ENCODE measurements at regions not wholly inside any gene's neighbourhood (a gene's known extent, or its start where the extent isn't known, plus 50 kb on each side); places are given as distances from the start of the nearest gene placed in this dataset.
A peak's percentile ranks its signal among the peaks of the same experiment; 100 is the strongest.

- H3K4me3 Mint-ChIP-seq, result no peak overlapping the region
- no peak for TF ChIP-seq CTCF (IDR thresholded peaks at IDR 0.05)
- H3K36me3 Mint-ChIP-seq (ENCODE audit: low read depth), result no peaks in the 10 kb centered on the region
- no peaks in the 10 kb centered on the region for H3K9me3 Mint-ChIP-seq
- H3K27me3 Mint-ChIP-seq (ENCODE audit: low read depth, poor library complexity), result peaks cover 4% of the 10 kb centered on the region
- no peak overlapping the region for H3K27ac Mint-ChIP-seq
- H3K4me1 Mint-ChIP-seq, result no peaks in the 10 kb centered on the region
- DNase-seq, result no peak
Observed at GRCh38 chr6:22690446-22690845, 121.1 kb downstream of the HDGFL1 start.

DNA sequence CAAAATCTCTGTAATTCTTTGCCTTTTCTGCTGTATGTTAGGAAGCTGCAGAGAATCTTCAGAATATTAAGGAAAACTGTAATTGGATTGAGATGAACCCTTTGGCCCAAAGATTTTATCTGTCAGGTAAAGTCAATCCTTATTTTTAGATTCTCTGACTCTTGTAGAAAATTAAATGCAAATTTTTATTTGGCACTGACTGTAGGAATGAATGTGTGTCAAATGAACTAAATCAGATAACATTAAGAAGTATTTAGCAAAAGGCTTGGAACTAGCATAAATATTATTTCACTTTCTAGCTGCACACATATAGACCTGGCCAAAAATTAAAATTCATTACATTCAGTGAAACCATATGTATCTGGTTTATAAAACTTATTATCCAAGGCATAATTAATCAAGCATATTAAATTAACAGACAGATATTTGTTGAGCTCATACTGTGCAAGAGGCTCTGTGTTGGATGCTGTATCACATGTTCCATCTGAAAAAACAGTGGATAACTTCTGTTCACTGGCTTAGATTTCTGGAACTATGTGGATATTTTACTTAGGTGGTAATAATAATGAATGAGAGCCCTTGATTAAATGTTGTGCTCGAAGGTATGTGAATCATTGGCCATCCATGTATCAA is 124.8 kb downstream of the HDGFL1 start:
- H3K36me3 Mint-ChIP-seq (ENCODE audit: low read depth), result no peaks in the 10 kb centered on the region
- no peaks in the 10 kb centered on the region for H3K9me3 Mint-ChIP-seq
- no peak for TF ChIP-seq CTCF (IDR thresholded peaks at IDR 0.05)
- peaks cover 15% of the 10 kb centered on the region for H3K4me1 Mint-ChIP-seq
- DNase-seq, result no peak
- no peak overlapping the region for H3K27ac Mint-ChIP-seq
- peaks cover 4% of the 10 kb centered on the region for H3K27me3 Mint-ChIP-seq (ENCODE audit: low read depth, poor library complexity)
- no peak overlapping the region for H3K4me3 Mint-ChIP-seq

DNA sequence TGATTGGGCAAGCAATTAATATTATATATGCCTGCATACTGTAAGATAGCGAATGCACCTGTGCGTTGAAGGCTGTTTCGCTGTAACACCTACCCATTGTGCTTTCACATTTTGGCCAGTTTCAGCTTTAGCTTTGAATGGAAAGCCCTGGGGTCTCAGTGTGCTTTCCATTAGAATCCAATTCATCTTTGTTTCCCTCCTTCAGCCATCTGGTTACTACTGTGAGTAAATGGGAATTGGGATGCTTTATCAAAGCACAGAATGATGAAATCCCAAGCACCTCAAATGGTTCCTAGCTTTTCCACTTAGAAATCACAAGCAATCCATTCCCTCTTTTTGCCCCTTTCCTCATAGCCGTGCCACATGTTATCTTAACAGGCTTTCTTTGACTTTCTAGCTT is 127.1 kb downstream of the HDGFL1 start:
- TF ChIP-seq CTCF (IDR thresholded peaks at IDR 0.05), result no peak
- Mint-ChIP-seq H3K27ac (no peak overlapping the region), H3K4me3 (no peak overlapping the region), H3K36me3 (ENCODE audit: low read depth) (peaks cover 10% of the 10 kb centered on the region), H3K4me1 (peaks cover 32% of the 10 kb centered on the region), H3K27me3 (ENCODE audit: low read depth, poor library complexity) (no peaks in the 10 kb centered on the region), H3K9me3 (peaks cover 6% of the 10 kb centered on the region)
- DNase-seq, result no peak

DNA sequence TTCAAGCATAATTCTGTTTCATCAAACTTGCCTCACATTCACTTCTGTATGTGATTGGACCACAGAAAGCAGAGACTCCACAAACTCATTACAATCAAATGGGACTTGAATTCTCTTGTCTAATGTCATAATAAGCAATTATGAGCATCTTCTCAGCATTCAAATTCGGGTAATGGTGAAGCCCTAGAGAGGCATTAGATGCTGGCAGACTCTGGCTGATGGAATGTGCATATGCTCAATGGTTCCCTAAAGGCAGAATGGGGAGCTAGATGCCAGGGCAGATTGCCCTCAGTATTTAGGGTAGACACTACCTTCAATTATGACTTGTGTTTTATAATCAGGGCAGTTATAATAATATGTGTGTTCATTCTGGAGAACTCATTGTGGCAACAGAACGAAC is 127.9 kb downstream of the HDGFL1 start:
- no peaks in the 10 kb centered on the region for H3K27me3 Mint-ChIP-seq (ENCODE audit: low read depth, poor library complexity)
- H3K4me3 Mint-ChIP-seq, result no peak overlapping the region
- H3K27ac Mint-ChIP-seq, result no peak overlapping the region
- TF ChIP-seq CTCF (IDR thresholded peaks at IDR 0.05), result no peak
- H3K4me1 Mint-ChIP-seq, result peaks cover 32% of the 10 kb centered on the region
- H3K36me3 Mint-ChIP-seq (ENCODE audit: low read depth), result peaks cover 12% of the 10 kb centered on the region
- peaks cover 9% of the 10 kb centered on the region for H3K9me3 Mint-ChIP-seq
- DNase-seq, result no peak

DNA sequence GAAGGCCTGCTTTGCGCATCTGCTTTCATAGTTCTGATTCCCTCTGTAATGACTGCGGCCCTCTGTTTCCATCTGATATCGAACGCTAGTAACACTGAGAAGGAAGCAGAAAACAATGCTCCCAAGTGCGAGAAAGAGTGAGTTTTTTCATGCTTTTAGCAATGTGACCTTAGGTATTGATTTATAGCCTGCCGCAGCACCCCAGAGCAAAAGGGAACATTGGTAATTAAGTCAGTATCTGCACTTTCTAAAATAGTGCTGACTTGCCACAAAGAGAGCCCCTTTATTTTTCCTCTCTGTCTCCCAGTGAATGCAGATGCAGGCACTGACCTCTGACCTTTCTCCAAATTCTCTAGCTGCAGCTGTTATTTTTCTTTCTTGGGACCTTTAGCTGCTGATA is 129.8 kb downstream of the HDGFL1 start:
- peak; percentile 13 for DNase-seq
- H3K4me3 Mint-ChIP-seq, result peak overlapping the region; percentile 3
- no peak for TF ChIP-seq CTCF (IDR thresholded peaks at IDR 0.05)
- peak overlapping the region; percentile 92 for H3K27ac Mint-ChIP-seq
- peaks cover 36% of the 10 kb centered on the region for H3K4me1 Mint-ChIP-seq
- H3K36me3 Mint-ChIP-seq (ENCODE audit: low read depth), result peaks cover 16% of the 10 kb centered on the region
- peaks cover 9% of the 10 kb centered on the region for H3K9me3 Mint-ChIP-seq
- H3K27me3 Mint-ChIP-seq (ENCODE audit: low read depth, poor library complexity), result no peaks in the 10 kb centered on the region

- peaks cover 4% of the 10 kb centered on the region for H3K36me3 Mint-ChIP-seq (ENCODE audit: low read depth)
- peaks cover 3% of the 10 kb centered on the region for H3K9me3 Mint-ChIP-seq
Observed at GRCh38 chr6:22706651-22707050, 137.3 kb downstream of the HDGFL1 start.

More at GRCh38 chr6:22706651-22707050, 137.3 kb downstream of the HDGFL1 start:
- peak overlapping the region; percentile 78 for H3K27ac Mint-ChIP-seq
- H3K4me3 Mint-ChIP-seq, result no peak overlapping the region
- no peak for TF ChIP-seq CTCF (IDR thresholded peaks at IDR 0.05)
- no peaks in the 10 kb centered on the region for H3K27me3 Mint-ChIP-seq (ENCODE audit: low read depth, poor library complexity)
- DNase-seq, result no peak
- H3K4me1 Mint-ChIP-seq, result peaks cover 42% of the 10 kb centered on the region

All from nephron progenitor cell (in vitro differentiated cells).